Panc1 (cell line): ENCODE measurements at regions not wholly inside any gene's neighbourhood (a gene's known extent, or its start where the extent isn't known, plus 50 kb on each side); places are given as distances from the start of the nearest gene placed in this dataset.

Source experiments
- ATAC-seq: fragments of 200-7000 bp; cut with Tn5 transposase; 2 replicates; pipeline ENCODE4 v1.9.1; 2020; ENCODE audit warnings: mild to moderate bottlenecking, moderate library complexity
- BruUV-seq: library from RNA; stranded (reverse); fragments of 400-500 nt; replicated peaks from 2 replicates; lab custom pipeline; 2021; lab: Mats Ljungman, UMichigan
- CTCF ChIA-PET: fragments of 300-600 bp; sonication (Branson Sonifier 250); formaldehyde crosslinking; loops from one replicate; lab custom pipeline; 2022; ENCODE audit warnings: antibody characterized with exemption; lab: Charles Lee
- POLR2A ChIA-PET: fragments of 300-600 bp; sonication (Branson Sonifier 250); formaldehyde crosslinking; loops from one replicate; lab custom pipeline; 2022; ENCODE audit warnings: antibody characterized with exemption; lab: Charles Lee
- DNase-seq: peaks from one replicate; pipeline ENCODE4 v3.0.0-alpha.2; 2010; ENCODE audit warnings: low read depth, low spot score
- H3K27ac ChIP-seq: 2 replicates; pipeline ENCODE4 v1.5.1; 2011; ENCODE audit warnings: mild to moderate bottlenecking, low read length, inconsistent platforms
- H3K27me3 ChIP-seq: fragments of 200-500 bp; sonication (Bioruptor generic); 2 replicates; pipeline ENCODE4 v1.6.0; 2014; ENCODE audit warnings: low read length, inconsistent platforms; ENCODE audit not compliant: control insufficient read depth, insufficient read depth
- H3K36me3 ChIP-seq: fragments of 200-500 bp; sonication (Bioruptor generic); 2 replicates; pipeline ENCODE4 v1.5.1; 2014; ENCODE audit warnings: inconsistent platforms, mild to moderate bottlenecking, low read length, moderate library complexity; ENCODE audit not compliant: control insufficient read depth, insufficient read depth
- H3K4me1 ChIP-seq: 2 replicates; pipeline ENCODE4 v1.5.1; 2011; ENCODE audit warnings: inconsistent platforms, mild to moderate bottlenecking, low read length, moderate library complexity; ENCODE audit not compliant: control insufficient read depth, insufficient read depth
- H3K4me3 ChIP-seq, 2 experiments: 2 replicates each; pipeline ENCODE4 v1.5.1; 2011 to 2012; ENCODE audit warnings: low read depth in 2 of 2, low read length in 2 of 2, mild to moderate bottlenecking in 2 of 2, inconsistent platforms in 1 of 2, moderate library complexity in 1 of 2
- H3K9me3 ChIP-seq: fragments of 200-500 bp; sonication (Bioruptor generic); 2 replicates; pipeline ENCODE4 v1.5.1; 2014; ENCODE audit warnings: low read depth, mild to moderate bottlenecking, inconsistent platforms, low read length, moderate library complexity; ENCODE audit not compliant: control insufficient read depth, insufficient read depth
- CTCF ChIP-seq: fragments of 450-650 bp; IDR thresholded peaks from 2 replicates; pipeline ENCODE4 v1.5.1; 2017; ENCODE audit warnings: mild to moderate bottlenecking
- POLR2AphosphoS5 ChIP-seq: IDR thresholded peaks from 2 replicates; pipeline ENCODE4 v1.6.1; 2012; ENCODE audit warnings: mild to moderate bottlenecking, low read depth, low read length, moderate library complexity
- REST ChIP-seq, 2 experiments: IDR thresholded peaks; 2 replicates each; pipeline ENCODE4 v1.6.1; 2011 to 2012; ENCODE audit warnings: low read depth in 2 of 2, control low read depth in 1 of 2, low read length in 1 of 2, mild to moderate bottlenecking in 1 of 2, moderate library complexity in 1 of 2; ENCODE audit not compliant: insufficient read depth in 1 of 2
- SIN3A ChIP-seq: IDR thresholded peaks from 2 replicates; pipeline ENCODE4 v1.6.1; 2012; ENCODE audit warnings: low read depth, mild to moderate bottlenecking, low read length, moderate library complexity, borderline replicate concordance; ENCODE audit not compliant: insufficient read depth
- TCF7L2 ChIP-seq: IDR thresholded peaks from 2 replicates; pipeline ENCODE4 v1.6.1; 2011; ENCODE audit warnings: mild to moderate bottlenecking, low read depth, low read length, inconsistent platforms
- in situ Hi-C: cut with HindIII; loops from 2 replicates; pipeline ENCODE4 v1.10.0; 2016; ENCODE audit warnings: low sequenced_read_pairs, low pct_unique_long_range_greater_than_20kb
- intact Hi-C: fragments of 100-400 bp; cut with micrococcal nuclease; formaldehyde crosslinking; loops from one replicate; pipeline ENCODE4 v1.10.0; 2022; ENCODE audit not compliant: unreplicated experiment

GRCh38 chr15:62362144-62362543 lies 197.1 kb upstream of the C2CD4B start:
- H3K27me3 ChIP-seq: peaks cover 7% of the 10 kb centered on the region; the same call in 1 of the 2 replicates
- H3K9me3 ChIP-seq: no peaks in the 10 kb centered on the region
- H3K4me1 ChIP-seq: no peaks in the 10 kb centered on the region
- in situ Hi-C loops: no loop called here
- BruUV-seq: no TSS peak
- ATAC-seq: no peak
- TF ChIP-seq CTCF: no peak
- TF ChIP-seq TCF7L2: no peak
- no peak for TF ChIP-seq SIN3A
- TF ChIP-seq POLR2AphosphoS5: no peak
- TF ChIP-seq REST (IDR thresholded peaks at IDR 0.05; ENCODE audit: insufficient read depth in 1 of 2, low read depth in 2 of 2, low read length in 1 of 2): no peak
- no peak overlapping the region for H3K4me3 ChIP-seq
- no peak for DNase-seq
- POLR2A ChIA-PET: no interaction called here
- no peaks in the 10 kb centered on the region for H3K36me3 ChIP-seq
- CTCF ChIA-PET: no interaction called here
- H3K27ac ChIP-seq: no peak overlapping the region
- intact Hi-C loops: no loop called here

GRCh38 chr15:62362608-62363007 lies 197.5 kb upstream of the C2CD4B start:
- ChIA-PET POLR2A (no interaction called here), CTCF (interaction anchor here (0.6 kb wide), 2 partner anchors 134 to 1046 kb away, joined by 5 to 7 read pairs; no protein-coding TSS in a partner anchor)
- Histone ChIP-seq H3K9me3 (no peaks in the 10 kb centered on the region), H3K27ac (no peak overlapping the region), H3K4me3 (no peak overlapping the region), H3K36me3 (no peaks in the 10 kb centered on the region), H3K27me3 (peaks cover 6% of the 10 kb centered on the region; the same call in 1 of the 2 replicates), H3K4me1 (no peaks in the 10 kb centered on the region)
- DNase-seq (no peak), ATAC-seq (no peak)
- no TSS peak for BruUV-seq
- intact Hi-C loops: no loop called here
- no peak for TF ChIP-seq CTCF
- TF ChIP-seq POLR2AphosphoS5: no peak
- in situ Hi-C loops: no loop called here
